Progenitor cell of endocrine pancreas (in vitro differentiated cells): ENCODE measurements at regions not wholly inside any gene's neighbourhood (a gene's known extent, or its start where the extent isn't known, plus 50 kb on each side); places are given as distances from the start of the nearest gene placed in this dataset.
A peak's percentile ranks its signal among the peaks of the same experiment; 100 is the strongest.

Source experiments
- DNase-seq: peaks from one replicate; pipeline ENCODE4 v3.0.0; 2021; ENCODE audit warnings: low spot score; ENCODE audit not compliant: unreplicated experiment
- H3K27ac Mint-ChIP-seq: 2 replicates; pipeline ENCODE4 v1.8.0; 2021; ENCODE audit warnings: mild to moderate bottlenecking, moderate library complexity, mixed read lengths
- H3K27me3 Mint-ChIP-seq: 2 replicates; pipeline ENCODE4 v1.8.0; 2021; ENCODE audit warnings: mixed read lengths
- H3K36me3 Mint-ChIP-seq: 2 replicates; pipeline ENCODE4 v1.8.0; 2022; ENCODE audit warnings: mixed read lengths; ENCODE audit not compliant: insufficient read depth
- H3K4me1 Mint-ChIP-seq: 2 replicates; pipeline ENCODE4 v1.8.0; 2021; ENCODE audit warnings: low read depth, mixed read lengths
- H3K4me3 Mint-ChIP-seq: 2 replicates; pipeline ENCODE4 v1.8.0; 2021; ENCODE audit warnings: low read depth, mild to moderate bottlenecking, moderate library complexity, mixed read lengths
- H3K9me3 Mint-ChIP-seq: 2 replicates; pipeline ENCODE4 v1.8.0; 2021; ENCODE audit warnings: low read depth, mixed read lengths
- TF ChIP-seq, protein P1 (sequence below): fragments of 200-600 bp; sonication (generic); IDR thresholded peaks from one replicate; pipeline ENCODE4 v1.5.0; 2021; ENCODE audit warnings: antibody characterized with exemption, mild to moderate bottlenecking; ENCODE audit not compliant: unreplicated experiment

DNA sequence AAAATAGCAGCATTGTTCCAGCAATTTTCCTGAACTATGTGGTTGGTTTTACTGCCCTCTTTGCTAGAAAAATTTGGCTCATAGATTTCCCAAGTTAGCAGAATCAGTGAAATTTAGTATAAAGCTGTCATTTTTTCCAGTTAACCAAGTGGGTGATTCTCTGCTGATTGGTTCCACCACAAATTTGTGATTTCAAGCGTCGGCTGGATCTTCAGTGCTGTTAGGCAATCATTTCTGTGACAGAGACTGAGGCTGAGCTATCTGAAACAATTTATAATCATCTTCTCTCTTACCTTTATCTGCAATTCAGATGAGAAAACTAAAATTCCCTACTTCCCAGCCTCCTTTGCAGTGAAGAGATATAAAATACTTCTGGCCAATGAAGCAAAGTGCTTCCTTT is 68.6 kb upstream of the OTUD4 start:
- no peaks in the 10 kb centered on the region for H3K27me3 Mint-ChIP-seq
- DNase-seq, result no peak
- TF ChIP-seq, protein P1, sequence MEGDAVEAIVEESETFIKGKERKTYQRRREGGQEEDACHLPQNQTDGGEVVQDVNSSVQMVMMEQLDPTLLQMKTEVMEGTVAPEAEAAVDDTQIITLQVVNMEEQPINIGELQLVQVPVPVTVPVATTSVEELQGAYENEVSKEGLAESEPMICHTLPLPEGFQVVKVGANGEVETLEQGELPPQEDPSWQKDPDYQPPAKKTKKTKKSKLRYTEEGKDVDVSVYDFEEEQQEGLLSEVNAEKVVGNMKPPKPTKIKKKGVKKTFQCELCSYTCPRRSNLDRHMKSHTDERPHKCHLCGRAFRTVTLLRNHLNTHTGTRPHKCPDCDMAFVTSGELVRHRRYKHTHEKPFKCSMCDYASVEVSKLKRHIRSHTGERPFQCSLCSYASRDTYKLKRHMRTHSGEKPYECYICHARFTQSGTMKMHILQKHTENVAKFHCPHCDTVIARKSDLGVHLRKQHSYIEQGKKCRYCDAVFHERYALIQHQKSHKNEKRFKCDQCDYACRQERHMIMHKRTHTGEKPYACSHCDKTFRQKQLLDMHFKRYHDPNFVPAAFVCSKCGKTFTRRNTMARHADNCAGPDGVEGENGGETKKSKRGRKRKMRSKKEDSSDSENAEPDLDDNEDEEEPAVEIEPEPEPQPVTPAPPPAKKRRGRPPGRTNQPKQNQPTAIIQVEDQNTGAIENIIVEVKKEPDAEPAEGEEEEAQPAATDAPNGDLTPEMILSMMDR, result no peak
- H3K9me3 Mint-ChIP-seq, result no peaks in the 10 kb centered on the region
- H3K4me3 Mint-ChIP-seq, result no peak overlapping the region
- H3K27ac Mint-ChIP-seq, result no peak overlapping the region
- no peaks in the 10 kb centered on the region for H3K36me3 Mint-ChIP-seq
- H3K4me1 Mint-ChIP-seq, result no peaks in the 10 kb centered on the region

DNA sequence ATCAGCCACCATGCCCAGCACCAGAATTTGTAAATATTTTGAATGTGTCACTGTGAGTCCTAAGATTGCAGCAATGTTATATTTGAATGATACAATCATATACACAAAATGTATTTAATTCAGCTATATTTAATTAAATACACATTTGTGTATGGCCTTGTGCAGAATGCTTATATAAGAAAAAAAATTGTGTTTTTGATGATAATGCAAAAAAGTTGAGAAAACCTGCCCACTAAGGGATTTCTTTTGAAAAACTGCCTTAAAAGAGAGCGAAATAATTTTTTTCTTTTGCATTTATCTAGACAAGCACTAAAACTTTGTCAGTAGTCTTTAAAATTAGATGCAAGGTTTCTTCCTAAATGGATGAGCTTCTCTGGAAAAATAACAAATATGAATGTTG is 68.1 kb upstream of the OTUD4 start:
- no peaks in the 10 kb centered on the region for H3K9me3 Mint-ChIP-seq
- TF ChIP-seq, protein P1, result no peak
- H3K27ac Mint-ChIP-seq, result no peak overlapping the region
- no peaks in the 10 kb centered on the region for H3K27me3 Mint-ChIP-seq
- no peaks in the 10 kb centered on the region for H3K4me1 Mint-ChIP-seq
- DNase-seq, result no peak
- H3K4me3 Mint-ChIP-seq, result no peak overlapping the region
- no peaks in the 10 kb centered on the region for H3K36me3 Mint-ChIP-seq

DNA sequence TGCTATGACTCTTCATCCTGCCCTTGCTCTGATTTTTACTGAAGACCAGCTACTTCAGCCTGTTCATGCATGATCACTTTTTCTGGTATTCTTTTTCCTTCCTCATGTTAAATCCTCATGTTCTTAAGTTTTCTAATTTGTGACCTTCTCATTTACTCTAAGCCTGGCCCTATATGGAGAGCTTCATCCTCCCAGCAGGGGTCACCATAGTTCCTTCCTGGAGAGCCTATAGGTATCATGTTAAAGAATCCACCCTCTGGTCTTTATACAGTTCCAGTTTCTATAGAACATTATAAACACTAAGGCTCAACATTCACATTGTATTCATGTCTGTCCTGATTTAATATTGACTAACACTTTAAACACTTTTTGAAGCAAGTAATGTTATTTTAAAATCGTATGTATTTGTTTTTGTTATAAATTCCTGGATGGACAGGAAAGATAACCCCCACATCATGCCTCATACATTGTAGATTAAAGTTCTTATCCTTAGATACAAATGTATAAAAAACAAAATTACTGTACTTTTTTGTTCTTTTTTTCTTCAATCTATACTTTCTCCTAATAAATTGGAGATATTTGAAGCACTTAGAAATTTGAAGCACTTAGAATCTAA is 53.8 kb upstream of the OTUD4 start:
- Mint-ChIP-seq H3K9me3 (no peaks in the 10 kb centered on the region), H3K4me1 (no peaks in the 10 kb centered on the region), H3K27me3 (no peaks in the 10 kb centered on the region), H3K4me3 (no peak overlapping the region), H3K36me3 (no peaks in the 10 kb centered on the region), H3K27ac (no peak overlapping the region)
- TF ChIP-seq, protein P1, result peak; percentile 88
- peak; percentile 44 for DNase-seq

DNA sequence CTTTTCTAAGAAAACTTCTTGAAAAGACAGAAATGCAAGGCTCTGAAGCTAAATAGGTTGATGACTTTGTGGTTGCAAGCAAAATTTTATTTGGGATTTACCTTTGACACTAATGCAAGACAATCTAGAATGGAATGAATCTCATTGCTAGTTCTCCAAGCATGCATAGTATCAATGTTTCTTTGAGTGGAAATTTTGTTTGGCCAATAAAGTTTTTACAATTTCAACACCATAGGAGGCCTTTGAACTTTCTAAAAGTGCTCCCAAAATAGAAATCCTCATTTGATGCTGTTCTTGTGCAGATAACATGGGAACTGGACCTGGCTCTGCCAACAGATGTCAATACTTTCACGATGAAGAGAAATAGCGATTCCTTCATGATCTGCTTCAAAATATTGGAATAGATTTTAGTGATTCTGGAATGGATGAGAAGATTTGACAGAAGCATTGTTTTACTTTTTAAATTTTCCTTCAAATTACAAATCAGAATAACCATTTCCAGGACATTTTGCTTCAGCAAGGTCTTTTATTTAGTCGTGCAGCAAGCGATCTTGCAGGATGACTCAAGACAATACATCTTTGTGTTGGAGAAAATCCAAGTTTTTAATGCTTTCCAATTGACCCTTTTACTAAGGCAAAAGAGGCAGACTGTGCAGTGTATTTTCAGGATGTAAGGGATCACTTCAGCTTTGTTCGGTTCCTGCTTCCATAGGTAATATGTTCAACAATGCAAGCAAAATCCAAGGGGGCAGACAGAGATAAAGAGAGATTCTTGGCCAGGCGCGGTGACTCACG is 51.7 kb upstream of the OTUD4 start:
- Mint-ChIP-seq H3K36me3 (no peaks in the 10 kb centered on the region), H3K4me1 (no peaks in the 10 kb centered on the region), H3K4me3 (no peak overlapping the region), H3K9me3 (no peaks in the 10 kb centered on the region), H3K27ac (no peak overlapping the region), H3K27me3 (no peaks in the 10 kb centered on the region)
- TF ChIP-seq, protein P1, result no peak
- DNase-seq, result no peak

DNA sequence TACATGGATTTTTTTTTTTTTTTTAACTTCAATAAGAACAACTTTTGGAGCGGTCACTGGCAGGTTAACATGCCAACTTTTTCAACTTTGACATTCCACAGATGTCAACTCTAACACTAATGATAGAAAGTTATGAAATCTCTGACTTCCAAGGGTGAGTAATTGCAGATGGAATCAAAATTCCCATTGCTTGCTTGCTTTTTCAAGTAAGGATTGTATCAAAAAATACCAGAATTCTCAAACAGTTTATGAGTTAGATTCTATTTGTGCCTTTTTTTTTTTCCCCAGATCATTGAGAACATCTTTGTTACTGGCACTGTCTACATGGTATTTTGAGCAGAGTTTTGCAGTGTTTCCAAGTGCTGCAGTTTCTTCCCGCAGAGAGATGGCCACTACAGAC is 50.3 kb upstream of the OTUD4 start:
- H3K27me3 Mint-ChIP-seq, result no peaks in the 10 kb centered on the region
- H3K27ac Mint-ChIP-seq, result no peak overlapping the region
- no peaks in the 10 kb centered on the region for H3K9me3 Mint-ChIP-seq

More for the DNA sequence above, 50.3 kb upstream of the OTUD4 start:
- TF ChIP-seq, protein P1, result no peak
- no peak overlapping the region for H3K4me3 Mint-ChIP-seq
- DNase-seq, result no peak
- H3K36me3 Mint-ChIP-seq, result no peaks in the 10 kb centered on the region
- H3K4me1 Mint-ChIP-seq, result no peaks in the 10 kb centered on the region
